ENCODE measurements at regions not wholly inside any gene's neighbourhood (a gene's known extent, or its start where the extent isn't known, plus 50 kb on each side); places are given as distances from the start of the nearest gene placed in this dataset.

DNA sequence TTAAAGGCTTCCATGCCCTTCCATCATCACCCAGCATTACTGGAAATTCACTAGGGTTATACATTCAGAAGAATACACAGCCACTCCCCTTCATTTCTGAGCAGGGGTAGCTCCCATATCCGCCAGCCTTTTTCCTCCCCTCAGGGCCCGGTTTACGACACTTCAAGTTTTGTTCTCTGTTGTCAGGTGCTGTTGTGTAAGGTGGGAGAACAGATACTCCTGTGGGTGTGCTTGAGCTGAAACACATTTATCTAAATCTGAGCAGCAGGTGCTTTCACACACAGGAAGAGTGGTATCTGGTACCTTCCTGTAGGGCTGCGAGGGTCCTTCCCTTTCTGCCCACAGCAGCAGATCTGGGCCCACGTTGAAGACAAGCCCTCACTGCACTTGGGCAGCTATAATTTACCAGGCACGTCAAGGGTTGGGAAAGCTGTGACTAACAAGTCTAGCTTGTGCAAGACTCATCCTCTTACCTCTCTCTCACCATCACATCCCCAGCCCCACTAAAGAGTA lies 215.8 kb upstream of the RREB1 start:
- TF ChIP-seq, protein P1, sequence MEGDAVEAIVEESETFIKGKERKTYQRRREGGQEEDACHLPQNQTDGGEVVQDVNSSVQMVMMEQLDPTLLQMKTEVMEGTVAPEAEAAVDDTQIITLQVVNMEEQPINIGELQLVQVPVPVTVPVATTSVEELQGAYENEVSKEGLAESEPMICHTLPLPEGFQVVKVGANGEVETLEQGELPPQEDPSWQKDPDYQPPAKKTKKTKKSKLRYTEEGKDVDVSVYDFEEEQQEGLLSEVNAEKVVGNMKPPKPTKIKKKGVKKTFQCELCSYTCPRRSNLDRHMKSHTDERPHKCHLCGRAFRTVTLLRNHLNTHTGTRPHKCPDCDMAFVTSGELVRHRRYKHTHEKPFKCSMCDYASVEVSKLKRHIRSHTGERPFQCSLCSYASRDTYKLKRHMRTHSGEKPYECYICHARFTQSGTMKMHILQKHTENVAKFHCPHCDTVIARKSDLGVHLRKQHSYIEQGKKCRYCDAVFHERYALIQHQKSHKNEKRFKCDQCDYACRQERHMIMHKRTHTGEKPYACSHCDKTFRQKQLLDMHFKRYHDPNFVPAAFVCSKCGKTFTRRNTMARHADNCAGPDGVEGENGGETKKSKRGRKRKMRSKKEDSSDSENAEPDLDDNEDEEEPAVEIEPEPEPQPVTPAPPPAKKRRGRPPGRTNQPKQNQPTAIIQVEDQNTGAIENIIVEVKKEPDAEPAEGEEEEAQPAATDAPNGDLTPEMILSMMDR (conservative IDR thresholded peaks at IDR 0.05) = no peak
- Mint-ChIP-seq H3K4me1 (peaks cover 21 to 22% of the 10 kb centered on the region in 2 experiments), H3K9me3 (no peaks in the 10 kb centered on the region), H3K27ac (no peak overlapping the region), H3K36me3 (ENCODE audit: insufficient read depth in 1 of 3, low read depth in 3 of 3) (no peaks in the 10 kb centered on the region), H3K4me3 (no peak overlapping the region), H3K27me3 (ENCODE audit: low read depth) (no peaks in the 10 kb centered on the region)
- no peak overlapping the region for H3K18ac ChIP-seq (ENCODE audit: insufficient read length, low read depth, low read length)
- H3T11ph ChIP-seq (ENCODE audit: low read length) = no peak overlapping the region
- H2AFZ ChIP-seq (ENCODE audit: low read length) = no peak overlapping the region
- no peaks in the 10 kb centered on the region for H4K20me1 ChIP-seq (ENCODE audit: control insufficient read depth, insufficient read depth, insufficient read length)
- WGBS (ENCODE audit: extremely low coverage, insufficient read length, low lambda C conversion rate) = no CpG with 5 or more reads among the region's 6 CpGs
- H3K79me1 ChIP-seq (ENCODE audit: insufficient read depth, low read depth, low read length, poor library complexity, severe bottlenecking) = no peaks in the 10 kb centered on the region
- H3K79me2 ChIP-seq (ENCODE audit: insufficient read depth, low read length) = no peaks in the 10 kb centered on the region
- H4K5ac ChIP-seq (ENCODE audit: insufficient read length, low read depth, low read length) = no peak overlapping the region
- H2BK20ac ChIP-seq (ENCODE audit: low read depth, low read length, poor library complexity, severe bottlenecking) = no peak overlapping the region
- no peaks in the 10 kb centered on the region for H3K9me3 ChIP-seq (ENCODE audit: control insufficient read depth, low read depth, low read length)
- no peak for DNase-seq
- H3K27ac ChIP-seq (ENCODE audit: insufficient read length, low read depth, low read length) = no peak overlapping the region
- no peak overlapping the region for H3K4ac ChIP-seq (ENCODE audit: low read depth, low read length)
- H2BK5ac ChIP-seq (ENCODE audit: insufficient read length, low read length) = no peak overlapping the region
- no peak overlapping the region for H4K91ac ChIP-seq (ENCODE audit: insufficient read length, low read depth, low read length)
- no peak overlapping the region for H2BK120ac ChIP-seq (ENCODE audit: low read depth, low read length, poor library complexity, severe bottlenecking)
- no peak overlapping the region for H3K56ac ChIP-seq (ENCODE audit: insufficient read length, low read depth, low read length)
- no peak overlapping the region for H3K4me2 ChIP-seq (ENCODE audit: insufficient read depth, insufficient read length, low read length)
- H2BK12ac ChIP-seq (ENCODE audit: insufficient read length, low read depth, low read length) = no peak overlapping the region
- no peak overlapping the region for H3K23ac ChIP-seq (ENCODE audit: insufficient read length, low read depth, low read length)
- H3K4me1 ChIP-seq (ENCODE audit: insufficient read depth, low read length) = peaks cover 7% of the 10 kb centered on the region; the same call in 1 of the 2 replicates
- no peak overlapping the region for H2AK5ac ChIP-seq (ENCODE audit: insufficient read length, low read length)
- H3K14ac ChIP-seq (ENCODE audit: insufficient read depth, low read length) = no peak overlapping the region
- no peak overlapping the region for H3K9ac ChIP-seq (ENCODE audit: extremely low read depth, insufficient read length, low read length)
- no peak overlapping the region for H2BK15ac ChIP-seq (ENCODE audit: low read depth, low read length)
- no peaks in the 10 kb centered on the region for H3K27me3 ChIP-seq (ENCODE audit: insufficient read depth, low read length)
- no peak overlapping the region for H4K8ac ChIP-seq (replicated peaks; ENCODE audit: insufficient read length, low read depth, low read length)
- no peaks in the 10 kb centered on the region for H3K23me2 ChIP-seq (ENCODE audit: insufficient read length, low read depth, low read length, poor library complexity, severe bottlenecking)
